Cerebellar cortex (tissue), 1 donor: ENCODE measurements at regions not wholly inside any gene's neighbourhood (a gene's known extent, or its start where the extent isn't known, plus 50 kb on each side); places are given as distances from the start of the nearest gene placed in this dataset.

Experiments
- DNase-seq: peaks from one replicate; pipeline ENCODE4 v3.0.0-alpha.2; 2015; ENCODE audit warnings: low spot score

GRCh38 chr2:2528846-2529245 is 197.8 kb upstream of the MYT1L start:
- DNase-seq: peak; percentile 76

GRCh38 chr2:2527148-2527547 is 196.1 kb upstream of the MYT1L start:
- no peak for DNase-seq

GRCh38 chr2:2524348-2524941 is 193.4 kb upstream of the MYT1L start:
- no peak for DNase-seq

GRCh38 chr2:2523461-2524347 is 192.6 kb upstream of the MYT1L start:
- DNase-seq: peak; percentile 50

GRCh38 chr2:2520401-2520811 is 189.3 kb upstream of the MYT1L start:
- no peak for DNase-seq

- no peak for DNase-seq
Measured at GRCh38 chr2:2519381-2519780, 188.3 kb upstream of the MYT1L start.

- no peak for DNase-seq
Measured at GRCh38 chr2:2517399-2517798, 186.3 kb upstream of the MYT1L start.

GRCh38 chr2:2516386-2516785 is 185.3 kb upstream of the MYT1L start:
- DNase-seq: no peak

GRCh38 chr2:2512931-2513330 is 181.9 kb upstream of the MYT1L start:
- DNase-seq: no peak

- DNase-seq: no peak
Measured at GRCh38 chr2:2507417-2507997, 176.4 kb upstream of the MYT1L start.

- no peak for DNase-seq
Measured at GRCh38 chr2:2506536-2506935, 175.5 kb upstream of the MYT1L start.

- DNase-seq: no peak
Measured at GRCh38 chr2:2505604-2506003, 174.5 kb upstream of the MYT1L start.

GRCh38 chr2:2503864-2504418 is 172.9 kb upstream of the MYT1L start:
- DNase-seq: no peak

- DNase-seq: no peak
Measured at GRCh38 chr2:2502201-2502549, 171.1 kb upstream of the MYT1L start.

GRCh38 chr2:2501454-2502200 is 170.6 kb upstream of the MYT1L start:
- no peak for DNase-seq

GRCh38 chr2:2495606-2496005 is 164.5 kb upstream of the MYT1L start:
- no peak for DNase-seq

- DNase-seq: no peak
Measured at GRCh38 chr2:2493496-2493895, 162.4 kb upstream of the MYT1L start.

GRCh38 chr2:2492800-2493199 is 161.7 kb upstream of the MYT1L start:
- DNase-seq: no peak

GRCh38 chr2:2491964-2492363 is 160.9 kb upstream of the MYT1L start:
- DNase-seq: no peak

GRCh38 chr2:2484301-2484700 is 153.2 kb upstream of the MYT1L start:
- DNase-seq: no peak

GRCh38 chr2:2482851-2483250 is 151.8 kb upstream of the MYT1L start:
- no peak for DNase-seq

- DNase-seq: no peak
Measured at GRCh38 chr2:2472881-2473280, 141.8 kb upstream of the MYT1L start.
